ENCODE measurements at regions not wholly inside any gene's neighbourhood (a gene's known extent, or its start where the extent isn't known, plus 50 kb on each side); places are given as distances from the start of the nearest gene placed in this dataset.
"Not testable (repeated sequence)": the region's sequence is repeated elsewhere in the genome, so short reads cannot be mapped to it uniquely, and the experiment has no call there.

- no peak for DNase-seq
These were observed 191.7 kb downstream of the S1PR1 start for GRCh38 chr1:101428562-101428961.

GRCh38 chr1:101431956-101432510, 195.2 kb downstream of the S1PR1 start:
- no peak for DNase-seq

- no peak for DNase-seq
These were observed 199.2 kb downstream of the S1PR1 start for GRCh38 chr1:101435831-101436511.

- DNase-seq, result no peak
These were observed 201.0 kb downstream of the S1PR1 start for GRCh38 chr1:101437800-101438199.

GRCh38 chr1:101438359-101438758, 201.5 kb downstream of the S1PR1 start:
- peak; percentile 25 for DNase-seq

- DNase-seq, result no peak
These were observed 203.7 kb downstream of the S1PR1 start for GRCh38 chr1:101440485-101440884.

- no peak for DNase-seq
These were observed 207.6 kb downstream of the S1PR1 start for GRCh38 chr1:101444381-101444780.

- DNase-seq, result no peak
These were observed 208.2 kb downstream of the S1PR1 start for GRCh38 chr1:101444873-101445618.

GRCh38 chr1:101448018-101448417, 211.2 kb downstream of the S1PR1 start:
- no peak for DNase-seq

GRCh38 chr1:101450691-101451090, 213.9 kb downstream of the S1PR1 start:
- DNase-seq, result not testable (repeated sequence)

- DNase-seq, result no peak
These were observed 215.1 kb downstream of the S1PR1 start for GRCh38 chr1:101451888-101452287.

- DNase-seq, result no peak
These were observed 216.0 kb downstream of the S1PR1 start for GRCh38 chr1:101452825-101453224.

- no peak for DNase-seq
These were observed 217.0 kb downstream of the S1PR1 start for GRCh38 chr1:101453844-101454243.

- DNase-seq, result no peak
These were observed 218.3 kb downstream of the S1PR1 start for GRCh38 chr1:101455166-101455565.

- DNase-seq, result no peak
These were observed 223.9 kb downstream of the S1PR1 start for GRCh38 chr1:101460739-101461138.

- DNase-seq, result no peak
These were observed 226.4 kb downstream of the S1PR1 start for GRCh38 chr1:101463195-101463594.

- DNase-seq, result no peak
These were observed 229.1 kb downstream of the S1PR1 start for GRCh38 chr1:101465941-101466340.

GRCh38 chr1:101474039-101474665, 237.3 kb downstream of the S1PR1 start:
- DNase-seq, result peak; percentile 69

- DNase-seq, result no peak
These were observed 239.7 kb downstream of the S1PR1 start for GRCh38 chr1:101476541-101476940.

GRCh38 chr1:101479945-101480344, 243.1 kb downstream of the S1PR1 start:
- no peak for DNase-seq

GRCh38 chr1:101482306-101482705, 245.5 kb downstream of the S1PR1 start:
- no peak for DNase-seq

GRCh38 chr1:101483982-101484688, 247.3 kb downstream of the S1PR1 start:
- DNase-seq, result no peak

Data from NCI-H82 (cell line).